Endodermal cell (in vitro differentiated cells): ENCODE measurements at regions not wholly inside any gene's neighbourhood (a gene's known extent, or its start where the extent isn't known, plus 50 kb on each side); places are given as distances from the start of the nearest gene placed in this dataset.
"Not testable (repeated sequence)": the region's sequence is repeated elsewhere in the genome, so short reads cannot be mapped to it uniquely, and the experiment has no call there.

Source experiments
- DNase-seq: peaks from one replicate; pipeline ENCODE4 v3.0.0-alpha.2; 2017
- H3K27ac ChIP-seq: 2 replicates; pipeline ENCODE4 v1.5.1; 2013; ENCODE audit warnings: mild to moderate bottlenecking, low read depth, low read length, moderate library complexity
- H3K27me3 ChIP-seq: 2 replicates; pipeline ENCODE4 v1.6.1; 2013; ENCODE audit warnings: mild to moderate bottlenecking, low read length, moderate library complexity; ENCODE audit not compliant: insufficient read depth, control insufficient read depth, poor library complexity, severe bottlenecking
- H3K36me3 ChIP-seq: 2 replicates; pipeline ENCODE4 v1.7.0; 2013; ENCODE audit warnings: mild to moderate bottlenecking, low read length, moderate library complexity; ENCODE audit not compliant: control insufficient read depth, insufficient read depth
- H3K4me1 ChIP-seq: one replicate; pipeline ENCODE4 v1.7.0; 2013; ENCODE audit warnings: low read length; ENCODE audit not compliant: control insufficient read depth, insufficient read depth
- H3K4me3 ChIP-seq: 2 replicates; pipeline ENCODE4 v1.5.1; 2013; ENCODE audit warnings: mild to moderate bottlenecking, low read length, moderate library complexity
- H3K9ac ChIP-seq: 2 replicates; pipeline ENCODE4 v1.6.1; 2013; ENCODE audit warnings: mild to moderate bottlenecking, low read length, moderate library complexity; ENCODE audit not compliant: poor library complexity, severe bottlenecking; ENCODE audit errors: extremely low read depth
- H3K9me3 ChIP-seq: 2 replicates; pipeline ENCODE4 v1.6.1; 2013; ENCODE audit warnings: mild to moderate bottlenecking, low read length, moderate library complexity; ENCODE audit not compliant: control insufficient read depth
- H3K27ac Mint-ChIP-seq: 2 replicates; pipeline ENCODE4 v1.8.0; 2020; ENCODE audit warnings: mixed read lengths
- H3K27me3 Mint-ChIP-seq: 2 replicates; pipeline ENCODE4 v1.8.0; 2021; ENCODE audit warnings: mild to moderate bottlenecking, mixed read lengths; ENCODE audit not compliant: insufficient read depth
- H3K36me3 Mint-ChIP-seq: 2 replicates; pipeline ENCODE4 v1.8.0; 2020; ENCODE audit warnings: low read depth, mixed read lengths
- H3K4me1 Mint-ChIP-seq: 2 replicates; pipeline ENCODE4 v1.8.0; 2020; ENCODE audit warnings: mixed read lengths
- H3K4me3 Mint-ChIP-seq: 2 replicates; pipeline ENCODE4 v1.8.0; 2020; ENCODE audit warnings: mild to moderate bottlenecking, moderate library complexity, mixed read lengths
- H3K9me3 Mint-ChIP-seq: 2 replicates; pipeline ENCODE4 v1.8.0; 2020; ENCODE audit warnings: mild to moderate bottlenecking, mixed read lengths
- WGBS, 2 experiments: methylation state at CpG; one replicate each; pipeline versions ENCODE4 v1.1.5 to v1.1.7; 2013; ENCODE audit warnings: missing lambda C conversion rate in 2 of 2, mixed read lengths in 1 of 2; ENCODE audit not compliant: insufficient coverage in 1 of 2, insufficient read length in 1 of 2; 5-methylcytosine and 5-hydroxymethylcytosine counted together

DNA sequence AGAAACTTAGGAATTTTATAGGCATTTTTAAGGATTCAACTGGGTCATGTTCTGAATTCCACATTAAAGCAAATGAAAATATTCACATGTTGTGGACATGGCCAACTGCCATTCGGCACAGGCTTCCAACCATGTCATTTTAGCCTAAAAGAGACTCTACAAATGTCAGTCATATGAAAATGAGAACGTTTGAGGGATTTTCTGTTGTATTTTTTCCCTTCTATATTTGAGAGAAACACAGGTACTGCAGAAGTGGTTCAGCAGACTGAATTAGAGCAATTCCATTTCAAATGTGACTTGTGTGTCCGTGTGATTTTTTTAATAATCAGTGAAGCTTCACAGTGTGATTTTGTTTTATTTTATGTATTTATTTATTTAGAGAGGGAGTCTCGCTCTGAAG is 124.3 kb downstream of the TP53TG3F start:
- not testable (repeated sequence) for H3K9me3 ChIP-seq, H3K9me3 Mint-ChIP-seq, H3K27ac Mint-ChIP-seq, H3K36me3 Mint-ChIP-seq, H3K4me3 Mint-ChIP-seq, H3K4me1 ChIP-seq, H3K27me3 Mint-ChIP-seq, DNase-seq, H3K27ac ChIP-seq, H3K36me3 ChIP-seq, H3K9ac ChIP-seq, H3K27me3 ChIP-seq, H3K4me3 ChIP-seq, H3K4me1 Mint-ChIP-seq
- WGBS, 2 experiments, result no CpG with 5 or more reads among the region's 4 CpGs

DNA sequence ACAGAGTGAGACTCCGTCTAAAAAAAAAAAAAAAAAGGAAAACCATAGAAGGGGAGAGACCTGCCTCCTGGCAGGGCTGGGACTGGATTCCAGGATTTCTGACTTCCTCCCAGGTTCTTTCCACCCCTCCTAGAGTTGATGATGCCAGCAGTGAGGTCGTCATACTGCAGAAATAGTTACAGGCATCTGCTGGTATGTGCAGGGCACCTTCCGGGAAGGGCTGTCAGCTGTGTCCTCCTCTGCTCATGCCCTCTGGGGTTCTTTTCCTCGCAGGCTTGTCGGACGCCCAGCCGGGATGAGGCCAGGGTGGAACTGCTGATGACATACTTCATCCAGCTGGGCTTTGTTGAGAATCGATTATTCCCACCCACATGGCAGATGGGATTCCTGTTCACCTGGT is 129.2 kb downstream of the TP53TG3F start:
- DNase-seq, H3K27ac ChIP-seq, H3K4me3 ChIP-seq, H3K9me3 Mint-ChIP-seq, H3K27me3 Mint-ChIP-seq, H3K9ac ChIP-seq, H3K27ac Mint-ChIP-seq, H3K4me1 ChIP-seq, H3K4me3 Mint-ChIP-seq, H3K36me3 ChIP-seq, H3K27me3 ChIP-seq, H3K4me1 Mint-ChIP-seq, H3K9me3 ChIP-seq, H3K36me3 Mint-ChIP-seq: not testable (repeated sequence)
- no CpG with 5 or more reads among the region's 8 CpGs for WGBS, 2 experiments

DNA sequence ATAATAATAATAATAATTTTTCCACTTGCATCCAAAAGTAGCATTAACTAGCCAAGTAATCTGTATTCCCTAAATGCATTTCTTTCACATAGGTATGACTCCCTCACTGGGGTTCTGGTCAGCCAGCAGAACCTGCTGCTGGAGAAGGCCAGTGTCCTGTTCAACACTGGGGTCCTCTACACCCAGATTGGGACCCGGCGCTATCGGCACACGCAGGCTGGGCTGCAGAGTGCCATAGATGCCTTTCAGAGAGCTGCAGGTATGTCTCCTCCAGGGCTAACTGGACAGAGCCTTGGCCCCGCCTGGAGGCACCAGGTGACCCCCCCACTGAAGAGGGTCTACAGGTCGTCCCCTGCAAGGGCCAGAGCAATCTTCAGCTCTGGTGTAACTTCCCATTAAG is 133.9 kb downstream of the TP53TG3F start:
- not testable (repeated sequence) for H3K36me3 Mint-ChIP-seq, H3K9me3 ChIP-seq, H3K4me1 ChIP-seq, H3K27me3 ChIP-seq, H3K9ac ChIP-seq, H3K27me3 Mint-ChIP-seq, H3K4me3 ChIP-seq, H3K27ac ChIP-seq, DNase-seq, H3K9me3 Mint-ChIP-seq, H3K27ac Mint-ChIP-seq, H3K36me3 ChIP-seq, H3K4me3 Mint-ChIP-seq, H3K4me1 Mint-ChIP-seq
- 100% methylated on average over 3 of the region's 6 CpGs; no CpG with 5 or more reads in 1 of the 2 experiments for WGBS, 2 experiments

- not testable (repeated sequence) for H3K9ac ChIP-seq, H3K27ac Mint-ChIP-seq, H3K4me1 ChIP-seq, H3K36me3 ChIP-seq, H3K4me1 Mint-ChIP-seq, H3K36me3 Mint-ChIP-seq, H3K4me3 ChIP-seq, H3K27me3 Mint-ChIP-seq, H3K27ac ChIP-seq, H3K27me3 ChIP-seq, H3K9me3 Mint-ChIP-seq, H3K9me3 ChIP-seq, DNase-seq, H3K4me3 Mint-ChIP-seq
- no CpG with 5 or more reads among the region's 7 CpGs for WGBS, 2 experiments
Measured at GRCh38 chr16:33595074-33595473, 135.7 kb downstream of the TP53TG3F start.

DNA sequence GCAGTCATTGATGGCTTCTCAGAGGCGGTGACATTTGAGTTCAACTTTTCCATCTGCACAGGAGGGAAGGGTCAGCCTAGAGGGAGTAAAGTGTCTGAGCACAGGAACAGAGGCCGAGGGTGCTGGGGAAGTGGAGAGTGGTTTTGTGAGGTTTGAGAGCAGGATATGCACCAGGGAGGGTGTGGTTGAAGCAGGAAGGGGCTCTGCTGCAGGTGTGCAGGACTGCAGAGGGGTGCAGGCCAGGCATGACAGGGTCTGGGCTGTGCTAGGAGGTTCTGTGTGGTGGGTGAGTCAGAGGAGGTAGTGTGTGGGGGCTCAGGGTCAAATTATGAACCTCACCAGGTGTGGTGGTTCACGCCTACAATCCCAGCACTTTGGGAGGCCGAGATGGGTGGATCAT is 141.6 kb downstream of the TP53TG3F start:
- not testable (repeated sequence) for H3K9me3 ChIP-seq, H3K4me1 Mint-ChIP-seq, H3K9ac ChIP-seq, H3K36me3 Mint-ChIP-seq, H3K36me3 ChIP-seq, H3K27me3 Mint-ChIP-seq, H3K4me3 ChIP-seq, DNase-seq, H3K27me3 ChIP-seq, H3K27ac ChIP-seq, H3K9me3 Mint-ChIP-seq, H3K27ac Mint-ChIP-seq, H3K4me3 Mint-ChIP-seq, H3K4me1 ChIP-seq
- no CpG with 5 or more reads among the region's 4 CpGs for WGBS, 2 experiments

DNA sequence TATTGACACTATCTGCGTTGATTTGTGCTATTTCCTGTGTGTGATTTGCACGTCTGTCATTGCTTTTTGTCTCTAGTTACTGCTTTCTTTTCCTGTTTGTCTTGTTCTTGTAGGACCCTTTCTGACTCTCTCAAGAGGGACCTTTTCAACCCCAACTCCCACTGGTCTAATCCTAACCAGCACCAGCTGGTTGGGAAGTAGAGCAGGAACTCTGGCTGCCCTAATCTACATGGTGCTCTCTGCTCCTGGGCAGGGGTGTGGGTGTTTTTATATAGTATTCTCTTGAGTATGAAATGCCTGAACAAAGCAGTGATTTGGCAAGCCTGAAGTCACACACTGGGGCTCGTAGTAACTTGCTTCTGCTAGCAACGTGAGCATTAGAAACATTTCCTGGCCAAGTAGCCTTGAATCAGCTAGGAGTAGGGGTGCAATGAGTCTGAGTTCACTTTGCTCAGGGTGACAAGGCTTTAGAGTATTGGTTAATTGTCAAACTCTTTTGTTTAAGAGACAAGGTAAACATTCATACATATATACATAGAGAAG is 164.2 kb downstream of the TP53TG3F start:
- not testable (repeated sequence) for H3K36me3 Mint-ChIP-seq, H3K36me3 ChIP-seq, H3K4me1 ChIP-seq, DNase-seq, H3K4me3 Mint-ChIP-seq, H3K27ac Mint-ChIP-seq, H3K27me3 ChIP-seq, H3K4me3 ChIP-seq, H3K27ac ChIP-seq, H3K4me1 Mint-ChIP-seq, H3K27me3 Mint-ChIP-seq, H3K9ac ChIP-seq, H3K9me3 ChIP-seq
- peaks cover 32% of the 10 kb centered on the region for H3K9me3 Mint-ChIP-seq
- WGBS, 2 experiments, result 48 to 63% methylated on average over 2 to 3 of the region's 4 CpGs

DNA sequence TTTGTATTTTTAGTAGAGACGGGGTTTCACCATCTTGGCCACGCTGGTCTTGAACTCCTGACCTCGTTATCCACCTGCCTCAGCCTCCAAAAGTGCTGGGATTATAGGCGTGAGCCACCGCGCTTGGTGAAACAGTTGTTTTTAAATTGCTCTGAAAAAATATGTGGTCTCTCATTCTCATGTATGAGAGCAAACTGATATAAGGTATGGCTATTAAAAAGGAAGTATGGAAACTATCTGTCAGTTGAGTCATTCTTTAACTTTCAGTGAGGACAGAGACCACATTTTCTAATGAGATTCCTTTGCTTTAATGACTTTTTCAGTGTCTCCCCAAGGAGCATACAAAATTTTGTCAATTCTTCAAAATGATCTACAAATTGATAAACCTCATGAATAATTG is 169.5 kb downstream of the TP53TG3F start:
- not testable (repeated sequence) for H3K4me3 Mint-ChIP-seq, DNase-seq, H3K27ac ChIP-seq, H3K4me1 ChIP-seq, H3K36me3 ChIP-seq, H3K27me3 ChIP-seq, H3K36me3 Mint-ChIP-seq, H3K27ac Mint-ChIP-seq, H3K9ac ChIP-seq, H3K9me3 ChIP-seq, H3K27me3 Mint-ChIP-seq, H3K4me3 ChIP-seq, H3K4me1 Mint-ChIP-seq
- 69% methylated on average over 5 of the region's 6 CpGs; no CpG with 5 or more reads in 1 of the 2 experiments for WGBS, 2 experiments
- peaks cover 27% of the 10 kb centered on the region for H3K9me3 Mint-ChIP-seq
